ENCODE measurements at regions not wholly inside any gene's neighbourhood (a gene's known extent, or its start where the extent isn't known, plus 50 kb on each side); places are given as distances from the start of the nearest gene placed in this dataset.

- TF ChIP-seq, protein P1, sequence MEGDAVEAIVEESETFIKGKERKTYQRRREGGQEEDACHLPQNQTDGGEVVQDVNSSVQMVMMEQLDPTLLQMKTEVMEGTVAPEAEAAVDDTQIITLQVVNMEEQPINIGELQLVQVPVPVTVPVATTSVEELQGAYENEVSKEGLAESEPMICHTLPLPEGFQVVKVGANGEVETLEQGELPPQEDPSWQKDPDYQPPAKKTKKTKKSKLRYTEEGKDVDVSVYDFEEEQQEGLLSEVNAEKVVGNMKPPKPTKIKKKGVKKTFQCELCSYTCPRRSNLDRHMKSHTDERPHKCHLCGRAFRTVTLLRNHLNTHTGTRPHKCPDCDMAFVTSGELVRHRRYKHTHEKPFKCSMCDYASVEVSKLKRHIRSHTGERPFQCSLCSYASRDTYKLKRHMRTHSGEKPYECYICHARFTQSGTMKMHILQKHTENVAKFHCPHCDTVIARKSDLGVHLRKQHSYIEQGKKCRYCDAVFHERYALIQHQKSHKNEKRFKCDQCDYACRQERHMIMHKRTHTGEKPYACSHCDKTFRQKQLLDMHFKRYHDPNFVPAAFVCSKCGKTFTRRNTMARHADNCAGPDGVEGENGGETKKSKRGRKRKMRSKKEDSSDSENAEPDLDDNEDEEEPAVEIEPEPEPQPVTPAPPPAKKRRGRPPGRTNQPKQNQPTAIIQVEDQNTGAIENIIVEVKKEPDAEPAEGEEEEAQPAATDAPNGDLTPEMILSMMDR (IDR thresholded peaks at IDR 0.05; ENCODE audit: low read length): no peak
- no peak for TF ChIP-seq EZH2 (IDR thresholded peaks at IDR 0.05; ENCODE audit: borderline replicate concordance, low read length)
These were observed 279.0 kb upstream of the GK2 start for GRCh38 chr4:79687006-79687405.
